Upper lobe of left lung (tissue), 4 donors: ENCODE measurements at regions not wholly inside any gene's neighbourhood (a gene's known extent, or its start where the extent isn't known, plus 50 kb on each side); places are given as distances from the start of the nearest gene placed in this dataset.

ENCODE experiments used
- EP300 ChIP-seq, 4 donors: sonication (generic); formaldehyde crosslinking; IDR thresholded peaks; one replicate each; pipeline ENCODE4 v1.5.1; 2017; ENCODE audit warnings: antibody characterized with exemption in 4 of 4, control low read depth in 2 of 4
- TF ChIP-seq, protein P1 (sequence below), 6 experiments: fragments of 450-650 bp in 4 of 6; fragments of 200-600 bp in 2 of 6; sonication (generic) in 2 of 6; IDR thresholded peaks; one replicate each; pipeline ENCODE4 v1.5.1; 2016 to 2019; ENCODE audit warnings: antibody characterized with exemption in 6 of 6

DNA sequence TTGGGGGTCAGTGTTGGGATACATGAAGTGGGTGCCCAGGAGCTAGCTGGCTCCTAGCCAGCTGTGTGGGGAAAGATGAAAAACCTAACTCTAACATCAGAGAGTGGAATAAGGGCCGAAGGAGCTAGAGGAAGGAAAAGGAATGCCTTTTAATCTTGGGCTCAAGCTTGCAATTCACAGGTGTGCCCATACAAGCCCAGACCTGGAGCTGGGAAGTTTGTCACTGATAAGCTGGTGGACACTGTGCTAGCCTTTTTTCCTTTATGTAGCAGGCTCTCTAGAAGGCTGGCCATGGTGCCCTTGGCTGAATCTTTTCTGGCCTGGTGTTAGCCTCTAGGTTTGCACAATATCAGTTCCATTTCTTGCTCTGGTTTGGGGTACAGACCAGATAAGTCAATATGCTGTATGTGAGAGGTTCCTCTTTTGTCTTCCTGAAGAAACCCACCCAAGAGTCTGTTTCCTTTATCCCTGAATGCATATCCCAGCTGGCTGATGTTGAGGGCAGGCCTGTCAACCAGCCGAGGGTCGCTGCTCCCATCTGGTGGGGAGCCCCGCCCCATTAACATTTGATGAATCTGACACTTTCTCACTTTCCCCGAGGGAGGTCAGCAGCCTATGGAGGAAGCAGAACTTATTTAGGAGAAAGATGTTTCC lies 92.4 kb upstream of the CXCL14 start:
- TF ChIP-seq, protein P1, sequence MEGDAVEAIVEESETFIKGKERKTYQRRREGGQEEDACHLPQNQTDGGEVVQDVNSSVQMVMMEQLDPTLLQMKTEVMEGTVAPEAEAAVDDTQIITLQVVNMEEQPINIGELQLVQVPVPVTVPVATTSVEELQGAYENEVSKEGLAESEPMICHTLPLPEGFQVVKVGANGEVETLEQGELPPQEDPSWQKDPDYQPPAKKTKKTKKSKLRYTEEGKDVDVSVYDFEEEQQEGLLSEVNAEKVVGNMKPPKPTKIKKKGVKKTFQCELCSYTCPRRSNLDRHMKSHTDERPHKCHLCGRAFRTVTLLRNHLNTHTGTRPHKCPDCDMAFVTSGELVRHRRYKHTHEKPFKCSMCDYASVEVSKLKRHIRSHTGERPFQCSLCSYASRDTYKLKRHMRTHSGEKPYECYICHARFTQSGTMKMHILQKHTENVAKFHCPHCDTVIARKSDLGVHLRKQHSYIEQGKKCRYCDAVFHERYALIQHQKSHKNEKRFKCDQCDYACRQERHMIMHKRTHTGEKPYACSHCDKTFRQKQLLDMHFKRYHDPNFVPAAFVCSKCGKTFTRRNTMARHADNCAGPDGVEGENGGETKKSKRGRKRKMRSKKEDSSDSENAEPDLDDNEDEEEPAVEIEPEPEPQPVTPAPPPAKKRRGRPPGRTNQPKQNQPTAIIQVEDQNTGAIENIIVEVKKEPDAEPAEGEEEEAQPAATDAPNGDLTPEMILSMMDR (IDR thresholded peaks at IDR 0.05) = no peak
- no peak for TF ChIP-seq EP300 (IDR thresholded peaks at IDR 0.05)
